ENCODE measurements at regions not wholly inside any gene's neighbourhood (a gene's known extent, or its start where the extent isn't known, plus 50 kb on each side); places are given as distances from the start of the nearest gene placed in this dataset.

DNA sequence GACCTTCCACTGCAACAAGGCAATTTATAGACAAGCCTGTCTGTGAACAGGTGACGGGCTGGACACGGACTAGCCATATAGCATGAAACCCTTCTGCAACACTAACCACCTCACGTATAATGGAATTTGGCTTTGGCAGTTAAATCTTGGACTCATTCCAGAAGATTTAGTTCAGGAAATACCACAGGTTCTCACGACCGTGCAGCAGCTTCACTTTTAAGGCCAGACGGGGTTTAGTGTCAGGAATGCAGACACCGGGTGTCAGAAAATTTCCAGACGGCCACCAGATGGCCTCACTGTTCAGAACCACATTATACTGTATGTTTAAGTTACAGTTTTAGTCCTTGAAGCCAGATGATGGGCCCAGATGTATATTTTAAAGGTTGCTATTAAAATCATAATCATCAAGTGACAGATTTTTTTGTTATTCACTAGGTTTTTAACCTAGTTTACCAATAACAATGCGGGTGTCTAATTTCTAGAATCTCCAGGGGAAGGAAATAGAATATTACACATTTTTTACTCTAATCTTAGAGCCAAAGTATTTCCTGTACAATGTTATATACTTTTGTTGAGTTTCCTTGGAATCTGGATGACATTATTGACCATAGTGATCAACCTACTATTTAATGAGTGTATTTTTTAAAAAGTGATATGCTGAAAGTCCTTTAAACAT, 90.5 kb upstream of the TMPO start:
- Histone ChIP-seq H2AFZ (ENCODE audit: control insufficient read depth, low read length) (no peak overlapping the region), H3K9ac (ENCODE audit: control insufficient read depth, extremely low read depth, insufficient read depth, low read length) (no peak overlapping the region), H3K27ac (ENCODE audit: control insufficient read depth, insufficient read depth, low read length) (no peak overlapping the region), H3K9me3 (ENCODE audit: control insufficient read depth, low read depth, low read length) (no peaks in the 10 kb centered on the region), H3K36me3 (ENCODE audit: control insufficient read depth in 2 of 2, extremely low read depth in 1 of 2, insufficient read depth in 2 of 2, low read length in 2 of 2) (no peaks in the 10 kb centered on the region), H3K27me3 (ENCODE audit: control insufficient read depth, extremely low read depth, insufficient read depth, low read length) (no peaks in the 10 kb centered on the region), H4K20me1 (ENCODE audit: control insufficient read depth, extremely low read depth, insufficient read depth, low read length) (no peaks in the 10 kb centered on the region), H3K4me3 (ENCODE audit: control insufficient read depth in 2 of 3, extremely low read depth in 1 of 3, insufficient read depth in 2 of 3, low read depth in 1 of 3, low read length in 3 of 3) (no peak overlapping the region), H3K4me2 (ENCODE audit: control insufficient read depth, extremely low read depth, insufficient read depth, low read depth, low read length) (peak overlapping the region; percentile 9), H3K4me1 (ENCODE audit: control insufficient read depth, extremely low read depth, insufficient read depth, low read length) (no peaks in the 10 kb centered on the region), H3K9me1 (ENCODE audit: control insufficient read depth, extremely low read depth, insufficient read depth, low read length) (no peaks in the 10 kb centered on the region), H3K79me2 (ENCODE audit: control insufficient read depth, insufficient read depth, low read length) (no peaks in the 10 kb centered on the region)
- dilution Hi-C loops (cut with MboI; ENCODE audit: extremely low pct_ligation_motif_present, low sequenced_read_pairs) = no loop called here
- DNase-seq (ENCODE audit: low read depth, low spot score) = peak; percentile 69
- TF ChIP-seq, protein P1, sequence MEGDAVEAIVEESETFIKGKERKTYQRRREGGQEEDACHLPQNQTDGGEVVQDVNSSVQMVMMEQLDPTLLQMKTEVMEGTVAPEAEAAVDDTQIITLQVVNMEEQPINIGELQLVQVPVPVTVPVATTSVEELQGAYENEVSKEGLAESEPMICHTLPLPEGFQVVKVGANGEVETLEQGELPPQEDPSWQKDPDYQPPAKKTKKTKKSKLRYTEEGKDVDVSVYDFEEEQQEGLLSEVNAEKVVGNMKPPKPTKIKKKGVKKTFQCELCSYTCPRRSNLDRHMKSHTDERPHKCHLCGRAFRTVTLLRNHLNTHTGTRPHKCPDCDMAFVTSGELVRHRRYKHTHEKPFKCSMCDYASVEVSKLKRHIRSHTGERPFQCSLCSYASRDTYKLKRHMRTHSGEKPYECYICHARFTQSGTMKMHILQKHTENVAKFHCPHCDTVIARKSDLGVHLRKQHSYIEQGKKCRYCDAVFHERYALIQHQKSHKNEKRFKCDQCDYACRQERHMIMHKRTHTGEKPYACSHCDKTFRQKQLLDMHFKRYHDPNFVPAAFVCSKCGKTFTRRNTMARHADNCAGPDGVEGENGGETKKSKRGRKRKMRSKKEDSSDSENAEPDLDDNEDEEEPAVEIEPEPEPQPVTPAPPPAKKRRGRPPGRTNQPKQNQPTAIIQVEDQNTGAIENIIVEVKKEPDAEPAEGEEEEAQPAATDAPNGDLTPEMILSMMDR (optimal IDR thresholded peaks at IDR 0.05 in 1 of 3, IDR thresholded peaks at IDR 0.05 in 1 of 3, conservative IDR thresholded peaks at IDR 0.05 in 1 of 3; ENCODE audit: extremely low read depth in 1 of 3, insufficient read depth in 2 of 3, low read length in 3 of 3) = peak; percentile 67 to 73 (median 68)
- no peak for TF ChIP-seq EZH2 (IDR thresholded peaks at IDR 0.05; ENCODE audit: low read length)
- peak; percentile 32 for FAIRE-seq

DNA sequence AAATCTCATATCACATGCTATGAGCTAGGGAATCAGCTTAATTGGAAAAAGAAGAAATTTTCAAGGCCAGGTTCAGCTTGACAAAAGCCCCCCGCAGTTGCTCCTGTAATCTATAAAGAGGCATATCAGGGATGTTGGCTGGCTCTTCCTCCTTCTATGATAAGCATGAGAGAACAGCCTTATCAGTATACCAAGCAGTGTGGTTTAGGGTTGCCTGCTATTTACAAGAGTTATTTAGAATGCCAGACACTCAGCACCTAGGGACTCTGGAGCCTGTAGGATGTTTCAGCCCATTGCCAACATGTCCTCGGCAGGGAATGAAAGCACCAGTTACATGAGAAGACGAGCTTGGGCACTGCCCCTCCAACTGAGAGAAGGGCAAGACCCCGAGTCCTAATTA, 89.5 kb upstream of the TMPO start:
- TF ChIP-seq, protein P1 (optimal IDR thresholded peaks at IDR 0.05 in 1 of 3, IDR thresholded peaks at IDR 0.05 in 1 of 3, conservative IDR thresholded peaks at IDR 0.05 in 1 of 3; ENCODE audit: extremely low read depth in 1 of 3, insufficient read depth in 2 of 3, low read length in 3 of 3) = no peak
- no peak for TF ChIP-seq EZH2 (IDR thresholded peaks at IDR 0.05; ENCODE audit: low read length)
- no peak for FAIRE-seq

More for the DNA sequence above, 89.5 kb upstream of the TMPO start:
- Histone ChIP-seq H2AFZ (ENCODE audit: control insufficient read depth, low read length) (no peak overlapping the region), H3K9me3 (ENCODE audit: control insufficient read depth, low read depth, low read length) (no peaks in the 10 kb centered on the region), H3K36me3 (ENCODE audit: control insufficient read depth in 2 of 2, extremely low read depth in 1 of 2, insufficient read depth in 2 of 2, low read length in 2 of 2) (no peaks in the 10 kb centered on the region), H3K9ac (ENCODE audit: control insufficient read depth, extremely low read depth, insufficient read depth, low read length) (no peak overlapping the region), H3K79me2 (ENCODE audit: control insufficient read depth, insufficient read depth, low read length) (no peaks in the 10 kb centered on the region), H4K20me1 (ENCODE audit: control insufficient read depth, extremely low read depth, insufficient read depth, low read length) (no peaks in the 10 kb centered on the region), H3K9me1 (ENCODE audit: control insufficient read depth, extremely low read depth, insufficient read depth, low read length) (no peaks in the 10 kb centered on the region), H3K4me2 (ENCODE audit: control insufficient read depth, extremely low read depth, insufficient read depth, low read depth, low read length) (no peak overlapping the region), H3K27ac (ENCODE audit: control insufficient read depth, insufficient read depth, low read length) (no peak overlapping the region), H3K27me3 (ENCODE audit: control insufficient read depth, extremely low read depth, insufficient read depth, low read length) (no peaks in the 10 kb centered on the region), H3K4me3 (ENCODE audit: control insufficient read depth in 2 of 3, extremely low read depth in 1 of 3, insufficient read depth in 2 of 3, low read depth in 1 of 3, low read length in 3 of 3) (no peak overlapping the region), H3K4me1 (ENCODE audit: control insufficient read depth, extremely low read depth, insufficient read depth, low read length) (no peaks in the 10 kb centered on the region)
- no peak for DNase-seq (ENCODE audit: low read depth, low spot score)
- dilution Hi-C loops (cut with MboI; ENCODE audit: extremely low pct_ligation_motif_present, low sequenced_read_pairs) = no loop called here

Data from keratinocyte (primary cell).